ENCODE measurements at regions not wholly inside any gene's neighbourhood (a gene's known extent, or its start where the extent isn't known, plus 50 kb on each side); places are given as distances from the start of the nearest gene placed in this dataset.
"Not testable (repeated sequence)": the region's sequence is repeated elsewhere in the genome, so short reads cannot be mapped to it uniquely, and the experiment has no call there.

GRCh38 chr12:102675672-102676071, 195.3 kb upstream of the IGF1 start:
- H4K91ac ChIP-seq (ENCODE audit: low read length): no peak overlapping the region
- H3K27ac ChIP-seq (ENCODE audit: low read length, poor library complexity, severe bottlenecking): no peak overlapping the region
- no peak overlapping the region for H2BK120ac ChIP-seq (ENCODE audit: low read depth, low read length)
- peak; percentile 34 for DNase-seq
- no peak overlapping the region for H3K4me2 ChIP-seq (ENCODE audit: low read length, poor library complexity, severe bottlenecking)
- H3K9me3 ChIP-seq (ENCODE audit: control insufficient read depth, low read length): peaks cover 29% of the 10 kb centered on the region
- H3K79me1 ChIP-seq (replicated peaks; ENCODE audit: low read length, poor library complexity, severe bottlenecking): no peaks in the 10 kb centered on the region
- H2BK15ac ChIP-seq (ENCODE audit: low read depth, poor library complexity, severe bottlenecking): no peak overlapping the region
- 74% methylated on average over 5 of the region's 5 CpGs for WGBS
- H3K4me3 ChIP-seq (ENCODE audit: insufficient read depth in 1 of 2, low read depth in 1 of 2, low read length in 2 of 2): no peak overlapping the region
- H2BK12ac ChIP-seq (ENCODE audit: low read length in 2 of 2): no peak overlapping the region
- H3K23ac ChIP-seq (ENCODE audit: low read length in 2 of 2): no peak overlapping the region
- no peak overlapping the region for H2BK5ac ChIP-seq (ENCODE audit: low read depth, low read length, poor library complexity, severe bottlenecking)
- no peak overlapping the region for H3K4ac ChIP-seq (ENCODE audit: low read depth in 1 of 2, low read length in 2 of 2)
- H3K14ac ChIP-seq (ENCODE audit: low read length in 2 of 2): no peak overlapping the region
- no peaks in the 10 kb centered on the region for H3K27me3 ChIP-seq (ENCODE audit: control insufficient read depth in 1 of 2, insufficient read depth in 1 of 2, low read length in 2 of 2)
- no peak overlapping the region for H3K9ac ChIP-seq (ENCODE audit: low read length)
- no peak overlapping the region for H2AK5ac ChIP-seq (ENCODE audit: low read length, severe bottlenecking)
- H3K18ac ChIP-seq (ENCODE audit: low read depth in 1 of 2, low read length in 2 of 2): no peak overlapping the region
- no peaks in the 10 kb centered on the region for H3K36me3 ChIP-seq (ENCODE audit: control insufficient read depth in 1 of 2, insufficient read depth in 2 of 2, low read depth in 1 of 2, low read length in 2 of 2)
- H2AFZ ChIP-seq (ENCODE audit: low read depth, low read length): no peak overlapping the region
- H3K4me1 ChIP-seq (ENCODE audit: control insufficient read depth, insufficient read depth, low read depth, low read length): no peaks in the 10 kb centered on the region
- H4K8ac ChIP-seq (ENCODE audit: low read length): no peak overlapping the region

DNA sequence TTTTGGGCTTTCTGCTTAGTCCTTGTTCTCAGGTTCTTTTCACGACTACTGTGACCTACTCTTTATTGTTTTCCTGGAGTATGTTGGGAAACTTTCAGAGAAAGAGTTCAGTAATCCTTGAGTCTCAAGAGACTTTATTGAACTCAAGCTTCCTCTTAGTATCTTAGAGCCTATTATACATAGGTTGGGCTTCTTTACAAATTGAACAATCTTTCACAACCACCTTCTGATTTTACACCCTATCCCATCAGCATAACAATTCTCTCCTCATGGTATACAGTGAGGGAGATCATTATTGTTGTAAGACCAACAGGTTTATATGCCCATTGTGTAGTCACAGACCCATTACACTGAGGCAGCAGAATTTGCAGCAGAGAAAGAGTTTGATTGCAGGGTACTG, 193.2 kb upstream of the IGF1 start:
- no peak overlapping the region for H2BK120ac ChIP-seq (ENCODE audit: low read depth, low read length)
- no peaks in the 10 kb centered on the region for H3K4me1 ChIP-seq (ENCODE audit: control insufficient read depth, insufficient read depth, low read depth, low read length)
- no peak overlapping the region for H3K9ac ChIP-seq (ENCODE audit: low read length)
- H2AFZ ChIP-seq (ENCODE audit: low read depth, low read length): no peak overlapping the region
- no peak overlapping the region for H4K91ac ChIP-seq (ENCODE audit: low read length)
- H3K4ac ChIP-seq (ENCODE audit: low read depth in 1 of 2, low read length in 2 of 2): no peak overlapping the region
- H3K79me1 ChIP-seq (replicated peaks; ENCODE audit: low read length, poor library complexity, severe bottlenecking): no peaks in the 10 kb centered on the region
- H3K4me3 ChIP-seq (ENCODE audit: insufficient read depth in 1 of 2, low read depth in 1 of 2, low read length in 2 of 2): no peak overlapping the region
- DNase-seq: peak; percentile 3
- H2BK12ac ChIP-seq (ENCODE audit: low read length in 2 of 2): no peak overlapping the region
- H3K18ac ChIP-seq (ENCODE audit: low read depth in 1 of 2, low read length in 2 of 2): no peak overlapping the region
- no peak overlapping the region for H2BK5ac ChIP-seq (ENCODE audit: low read depth, low read length, poor library complexity, severe bottlenecking)
- H4K8ac ChIP-seq (ENCODE audit: low read length): no peak overlapping the region
- no peaks in the 10 kb centered on the region for H3K27me3 ChIP-seq (ENCODE audit: control insufficient read depth in 1 of 2, insufficient read depth in 1 of 2, low read length in 2 of 2)
- WGBS: no CpG with 5 or more reads among the region's 1 CpG
- peaks cover 20% of the 10 kb centered on the region for H3K9me3 ChIP-seq (ENCODE audit: control insufficient read depth, low read length)
- no peak overlapping the region for H2AK5ac ChIP-seq (ENCODE audit: low read length, severe bottlenecking)
- H3K36me3 ChIP-seq (ENCODE audit: control insufficient read depth in 1 of 2, insufficient read depth in 2 of 2, low read depth in 1 of 2, low read length in 2 of 2): no peaks in the 10 kb centered on the region
- no peak overlapping the region for H3K4me2 ChIP-seq (ENCODE audit: low read length, poor library complexity, severe bottlenecking)
- H2BK15ac ChIP-seq (ENCODE audit: low read depth, poor library complexity, severe bottlenecking): no peak overlapping the region
- H3K14ac ChIP-seq (ENCODE audit: low read length in 2 of 2): no peak overlapping the region
- H3K23ac ChIP-seq (ENCODE audit: low read length in 2 of 2): no peak overlapping the region
- no peak overlapping the region for H3K27ac ChIP-seq (ENCODE audit: low read length, poor library complexity, severe bottlenecking)

DNA sequence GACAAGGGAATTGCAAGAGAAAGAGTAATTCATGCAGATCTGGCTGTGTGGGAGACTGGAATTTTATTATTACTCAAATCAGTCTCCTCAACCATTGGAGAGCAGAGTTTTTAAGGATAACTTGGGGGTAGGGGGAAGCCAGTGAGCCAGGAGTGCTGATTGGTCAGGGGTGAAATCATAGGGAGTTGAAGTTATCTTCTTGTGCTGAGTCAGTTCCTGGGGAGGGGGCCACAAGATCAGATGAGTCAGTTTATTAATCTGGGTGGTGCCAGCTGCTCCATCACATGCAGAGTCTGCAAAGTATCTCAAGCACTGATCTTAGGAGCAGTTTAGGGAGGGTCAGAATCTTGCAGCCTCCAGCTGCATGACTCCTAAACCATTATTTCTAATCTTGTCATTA, 191.8 kb upstream of the IGF1 start:
- not testable (repeated sequence) for H3K4me2 ChIP-seq (ENCODE audit: low read length, poor library complexity, severe bottlenecking); H3K23ac ChIP-seq (ENCODE audit: low read length in 2 of 2); H2BK15ac ChIP-seq (ENCODE audit: low read depth, poor library complexity, severe bottlenecking); H2AFZ ChIP-seq (ENCODE audit: low read depth, low read length); H3K4ac ChIP-seq (ENCODE audit: low read depth in 1 of 2, low read length in 2 of 2); H3K27me3 ChIP-seq (ENCODE audit: control insufficient read depth in 1 of 2, insufficient read depth in 1 of 2, low read length in 2 of 2); H2AK5ac ChIP-seq (ENCODE audit: low read length, severe bottlenecking); H3K14ac ChIP-seq (ENCODE audit: low read length in 2 of 2); H3K4me1 ChIP-seq (ENCODE audit: control insufficient read depth, insufficient read depth, low read depth, low read length); H3K4me3 ChIP-seq (ENCODE audit: insufficient read depth in 1 of 2, low read depth in 1 of 2, low read length in 2 of 2); H4K91ac ChIP-seq (ENCODE audit: low read length); H4K8ac ChIP-seq (ENCODE audit: low read length); H2BK120ac ChIP-seq (ENCODE audit: low read depth, low read length); H3K18ac ChIP-seq (ENCODE audit: low read depth in 1 of 2, low read length in 2 of 2); H2BK12ac ChIP-seq (ENCODE audit: low read length in 2 of 2); H2BK5ac ChIP-seq (ENCODE audit: low read depth, low read length, poor library complexity, severe bottlenecking); DNase-seq; H3K27ac ChIP-seq (ENCODE audit: low read length, poor library complexity, severe bottlenecking); H3K79me1 ChIP-seq (replicated peaks; ENCODE audit: low read length, poor library complexity, severe bottlenecking); H3K36me3 ChIP-seq (ENCODE audit: control insufficient read depth in 1 of 2, insufficient read depth in 2 of 2, low read depth in 1 of 2, low read length in 2 of 2); H3K9ac ChIP-seq (ENCODE audit: low read length)
- peaks cover 20% of the 10 kb centered on the region for H3K9me3 ChIP-seq (ENCODE audit: control insufficient read depth, low read length)

DNA sequence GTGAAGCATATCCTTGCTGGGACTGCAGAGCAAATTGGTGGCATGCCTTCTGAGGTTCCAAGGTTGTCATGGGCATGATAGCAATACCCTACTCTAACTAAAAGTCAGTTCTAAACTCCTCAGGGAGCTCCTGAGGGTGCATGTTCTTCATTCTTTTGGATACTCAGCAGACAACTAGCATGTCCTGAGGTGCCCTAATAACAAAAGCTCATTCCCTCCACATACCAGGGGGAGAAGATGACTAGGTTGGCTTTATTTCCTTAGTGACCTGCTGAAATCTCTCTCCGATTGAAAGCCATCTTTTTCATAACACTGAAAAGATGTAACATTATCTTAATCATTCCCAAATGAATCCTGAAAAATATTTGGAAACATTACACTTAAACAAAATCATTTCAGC, 188.7 kb upstream of the IGF1 start:
- no peak overlapping the region for H2BK12ac ChIP-seq (ENCODE audit: low read length in 2 of 2)
- H3K36me3 ChIP-seq (ENCODE audit: control insufficient read depth in 1 of 2, insufficient read depth in 2 of 2, low read depth in 1 of 2, low read length in 2 of 2): no peaks in the 10 kb centered on the region
- no peak overlapping the region for H4K91ac ChIP-seq (ENCODE audit: low read length)
- no peak overlapping the region for H3K4me3 ChIP-seq (ENCODE audit: insufficient read depth in 1 of 2, low read depth in 1 of 2, low read length in 2 of 2)
- H2BK120ac ChIP-seq (ENCODE audit: low read depth, low read length): no peak overlapping the region
- no peak overlapping the region for H3K23ac ChIP-seq (ENCODE audit: low read length in 2 of 2)
- no peak overlapping the region for H2AK5ac ChIP-seq (ENCODE audit: low read length, severe bottlenecking)
- DNase-seq: no peak
- no peak overlapping the region for H2AFZ ChIP-seq (ENCODE audit: low read depth, low read length)
- no peaks in the 10 kb centered on the region for H3K79me1 ChIP-seq (replicated peaks; ENCODE audit: low read length, poor library complexity, severe bottlenecking)
- H3K27me3 ChIP-seq (ENCODE audit: control insufficient read depth in 1 of 2, insufficient read depth in 1 of 2, low read length in 2 of 2): no peaks in the 10 kb centered on the region
- H3K4me2 ChIP-seq (ENCODE audit: low read length, poor library complexity, severe bottlenecking): no peak overlapping the region
- H3K9me3 ChIP-seq (ENCODE audit: control insufficient read depth, low read length): peaks cover 12% of the 10 kb centered on the region
- H2BK15ac ChIP-seq (ENCODE audit: low read depth, poor library complexity, severe bottlenecking): no peak overlapping the region
- 63% methylated on average over 1 of the region's 1 CpG for WGBS
- no peak overlapping the region for H3K27ac ChIP-seq (ENCODE audit: low read length, poor library complexity, severe bottlenecking)
- no peak overlapping the region for H3K9ac ChIP-seq (ENCODE audit: low read length)
- H4K8ac ChIP-seq (ENCODE audit: low read length): no peak overlapping the region
- no peak overlapping the region for H3K18ac ChIP-seq (ENCODE audit: low read depth in 1 of 2, low read length in 2 of 2)
- no peaks in the 10 kb centered on the region for H3K4me1 ChIP-seq (ENCODE audit: control insufficient read depth, insufficient read depth, low read depth, low read length)
- H3K4ac ChIP-seq (ENCODE audit: low read depth in 1 of 2, low read length in 2 of 2): no peak overlapping the region
- no peak overlapping the region for H2BK5ac ChIP-seq (ENCODE audit: low read depth, low read length, poor library complexity, severe bottlenecking)
- no peak overlapping the region for H3K14ac ChIP-seq (ENCODE audit: low read length in 2 of 2)

Measured in mesenchymal stem cell (in vitro differentiated cells and primary cell).